GM18858 (cell line): ENCODE measurements at regions not wholly inside any gene's neighbourhood (a gene's known extent, or its start where the extent isn't known, plus 50 kb on each side); places are given as distances from the start of the nearest gene placed in this dataset.

ENCODE experiments used
- ATAC-seq: cut with Tn5 transposase; IDR thresholded peaks from one replicate; pipeline ENCODE4 v1.9.1; 2021; ENCODE audit not compliant: unreplicated experiment

DNA sequence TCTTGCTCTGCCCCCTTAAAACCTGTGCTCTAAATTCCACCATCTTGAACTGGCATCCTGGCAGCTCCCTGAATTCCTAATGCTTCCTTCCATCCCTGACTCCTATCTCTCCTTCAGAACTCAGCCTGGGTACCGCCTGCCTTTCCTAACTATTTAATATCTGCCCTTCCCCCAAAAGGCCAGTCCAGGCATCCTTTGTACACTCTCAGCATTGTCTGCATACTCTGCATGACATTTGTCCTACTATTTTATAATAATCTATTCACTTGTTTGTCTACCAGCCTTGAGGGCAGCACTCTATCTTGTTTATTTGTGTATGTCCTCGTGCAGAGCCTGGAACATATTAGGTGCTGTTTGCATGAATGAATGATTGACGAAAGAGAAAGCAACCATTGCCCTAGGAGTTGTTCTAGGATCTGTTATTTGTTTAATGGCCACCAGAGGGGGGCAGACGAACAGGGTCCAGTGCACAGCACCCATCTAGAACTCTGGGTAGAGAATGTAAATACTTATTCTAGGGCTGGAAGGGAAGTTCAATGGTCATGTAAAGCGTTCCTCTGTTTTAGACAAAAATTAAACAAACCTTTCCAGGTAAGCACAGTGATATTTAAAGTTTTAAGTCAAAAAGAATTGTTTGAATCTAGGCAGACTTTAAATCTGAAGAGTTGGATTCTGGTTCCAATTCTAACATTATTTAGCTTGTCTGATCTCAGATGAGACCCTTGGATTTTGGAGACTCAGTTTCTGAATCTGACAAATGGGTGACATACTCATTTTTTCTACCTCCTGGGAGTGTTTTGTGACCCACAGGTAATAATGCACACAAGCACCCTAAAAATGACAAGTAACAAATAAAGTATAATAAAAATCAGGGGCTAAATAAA, 125.8 kb upstream of the GALNT15 start:
- peak; percentile 94 for ATAC-seq

GRCh38 chr3:16050641-16051467, 123.6 kb upstream of the GALNT15 start:
- no peak for ATAC-seq

DNA sequence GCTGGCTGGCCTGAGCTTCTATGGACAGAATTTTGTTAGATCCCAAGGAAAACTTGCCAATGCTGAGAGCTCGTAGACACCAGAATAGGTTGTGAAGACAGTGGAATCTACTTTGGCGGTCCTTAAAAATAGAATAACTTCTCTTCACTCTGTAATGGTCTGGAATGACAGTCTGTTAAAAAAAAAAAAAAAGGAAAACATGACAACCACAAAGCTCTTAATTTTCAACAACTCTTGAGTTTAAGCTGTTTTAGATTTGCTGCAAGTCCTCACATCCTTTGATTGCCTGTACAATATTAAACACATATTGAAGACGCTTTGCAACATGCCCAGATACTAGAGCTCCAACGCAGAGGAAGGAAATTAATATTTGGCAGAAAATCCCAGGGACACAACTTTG, 122.8 kb upstream of the GALNT15 start:
- ATAC-seq = no peak

GRCh38 chr3:16052964-16053363, 121.5 kb upstream of the GALNT15 start:
- ATAC-seq = no peak

DNA sequence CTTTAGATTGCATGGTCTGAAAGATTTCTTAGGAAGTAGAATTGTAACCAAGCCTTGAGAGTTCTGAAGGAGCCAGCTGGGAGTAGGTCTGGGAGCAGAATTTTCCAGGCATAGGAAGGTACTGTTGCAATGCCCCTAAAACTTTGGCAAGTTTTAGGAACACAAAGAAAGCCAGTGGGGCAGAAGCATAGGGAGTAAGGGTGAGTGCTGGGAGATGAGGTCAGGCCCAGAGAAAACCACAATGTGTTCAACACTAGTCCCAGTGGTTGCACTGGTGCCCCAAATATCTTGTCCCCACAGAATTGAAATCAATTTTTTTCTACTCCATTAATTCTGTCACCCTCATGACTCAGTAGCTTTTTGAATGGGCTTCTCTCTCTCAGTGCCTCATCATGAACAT, 120.7 kb upstream of the GALNT15 start:
- no peak for ATAC-seq

- no peak for ATAC-seq
Observed at GRCh38 chr3:16055606-16056211, 118.8 kb upstream of the GALNT15 start.

- no peak for ATAC-seq
Observed at GRCh38 chr3:16056217-16056616, 118.3 kb upstream of the GALNT15 start.

DNA sequence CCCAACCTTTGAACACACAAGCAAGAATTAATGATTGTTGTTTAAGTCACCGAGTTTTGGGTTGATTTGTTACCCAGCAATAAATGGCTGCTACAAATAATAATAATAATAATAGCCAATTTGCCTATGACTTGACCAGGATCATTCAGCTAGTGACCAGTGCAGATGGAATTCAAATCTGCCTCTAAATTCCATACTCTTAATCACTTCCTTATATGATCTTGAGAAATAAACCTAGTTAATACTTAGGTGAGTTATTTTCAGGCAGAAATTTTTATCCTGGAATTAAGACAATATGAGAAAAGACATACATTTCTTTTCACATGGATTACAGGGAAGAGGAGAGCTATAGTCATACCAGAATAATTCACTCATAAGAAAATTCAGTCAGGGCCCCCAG, 116.0 kb upstream of the GALNT15 start:
- ATAC-seq = no peak

DNA sequence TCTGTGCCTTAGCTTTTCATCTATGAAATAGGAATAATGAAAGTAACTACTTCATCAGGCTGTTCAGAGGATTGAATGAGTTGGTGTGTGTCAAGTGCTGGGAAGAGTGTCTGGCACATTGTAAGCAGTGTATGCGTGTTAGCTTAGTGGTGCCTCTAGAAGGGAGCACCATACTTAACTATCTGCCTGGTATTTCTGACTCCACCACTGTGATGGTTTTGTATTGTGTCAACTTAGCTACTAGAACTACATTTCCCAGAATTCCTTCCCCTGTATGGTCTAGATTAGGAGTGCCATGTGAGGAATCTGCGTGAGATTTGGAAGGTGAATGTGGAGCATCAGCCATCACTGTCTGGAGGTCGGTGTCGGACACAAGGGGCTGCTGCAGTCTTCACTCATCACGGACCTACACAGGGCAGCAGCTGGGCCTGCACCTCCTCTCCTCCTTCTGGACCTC, 115.4 kb upstream of the GALNT15 start:
- ATAC-seq = no peak

DNA sequence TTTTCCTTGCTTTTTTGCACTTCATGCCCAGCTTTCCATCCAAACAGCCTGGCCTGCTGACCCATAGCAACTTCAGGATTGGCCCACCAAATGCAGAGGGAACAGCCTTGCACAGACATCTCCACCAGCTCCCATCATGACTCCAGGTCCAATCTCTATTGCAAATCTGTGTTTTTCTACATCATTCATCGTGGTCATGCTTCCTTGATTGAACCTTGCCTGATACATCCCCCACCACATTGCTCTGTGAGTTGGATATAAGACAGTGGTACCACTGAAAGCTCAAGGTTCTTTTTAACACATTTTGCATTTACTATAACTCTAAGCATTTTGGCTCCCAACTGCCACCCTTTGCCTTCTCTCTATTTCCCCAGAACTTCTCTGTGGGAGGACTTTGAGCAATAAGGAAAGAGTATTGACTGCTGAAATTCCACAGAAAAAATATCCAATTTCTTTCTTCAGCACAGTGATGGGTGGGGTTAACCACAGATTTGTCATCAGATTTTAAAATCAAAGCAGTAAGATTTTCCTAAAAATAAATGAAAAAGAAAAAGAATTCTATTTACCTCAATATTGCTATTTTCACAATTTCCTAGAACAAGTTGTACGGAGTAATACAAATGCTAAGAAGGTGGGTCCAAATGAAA, 114.6 kb upstream of the GALNT15 start:
- ATAC-seq = no peak

- ATAC-seq = no peak
Observed at GRCh38 chr3:16060358-16060852, 114.1 kb upstream of the GALNT15 start.

GRCh38 chr3:16060945-16061344, 113.5 kb upstream of the GALNT15 start:
- no peak for ATAC-seq

GRCh38 chr3:16061491-16061890, 113.0 kb upstream of the GALNT15 start:
- ATAC-seq = no peak

- no peak for ATAC-seq
Observed at GRCh38 chr3:16063603-16064002, 110.9 kb upstream of the GALNT15 start.

DNA sequence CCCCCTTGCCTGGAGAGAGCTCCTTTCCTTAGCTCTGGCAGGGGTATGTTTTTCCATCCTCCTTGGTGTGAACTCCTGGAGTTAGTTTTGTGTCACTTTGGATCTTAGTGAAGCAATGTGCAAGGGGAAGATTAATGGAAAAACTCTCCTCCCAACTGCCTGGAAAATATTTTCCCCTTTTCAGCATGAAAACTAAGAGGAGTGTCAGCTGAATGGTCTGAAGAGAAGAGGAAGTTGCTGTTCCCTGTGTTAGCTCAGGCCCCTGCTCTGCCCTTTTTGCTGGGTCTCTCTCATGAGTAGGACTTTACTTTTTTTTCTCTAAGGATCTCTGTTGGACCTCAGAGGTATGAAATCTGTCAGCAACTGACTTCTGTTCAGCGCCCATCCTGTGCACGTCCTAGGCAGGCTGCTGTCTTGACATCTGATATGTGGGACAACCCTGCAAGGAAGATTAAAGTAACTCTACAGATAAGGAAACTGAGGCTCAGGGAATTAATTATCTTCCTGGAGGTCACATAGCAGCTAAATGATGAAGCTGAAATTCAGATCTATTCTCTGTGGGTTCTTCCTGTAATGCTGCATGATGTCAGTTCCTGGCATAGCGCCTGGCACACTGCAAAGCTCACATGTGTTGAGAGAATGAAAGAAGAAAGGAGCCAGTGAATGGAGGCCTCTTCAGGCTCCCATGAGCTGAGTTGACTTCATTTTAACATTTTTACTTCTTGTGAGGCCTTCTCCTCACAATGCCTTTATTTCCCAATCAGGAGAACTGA, 109.7 kb upstream of the GALNT15 start:
- ATAC-seq = no peak

DNA sequence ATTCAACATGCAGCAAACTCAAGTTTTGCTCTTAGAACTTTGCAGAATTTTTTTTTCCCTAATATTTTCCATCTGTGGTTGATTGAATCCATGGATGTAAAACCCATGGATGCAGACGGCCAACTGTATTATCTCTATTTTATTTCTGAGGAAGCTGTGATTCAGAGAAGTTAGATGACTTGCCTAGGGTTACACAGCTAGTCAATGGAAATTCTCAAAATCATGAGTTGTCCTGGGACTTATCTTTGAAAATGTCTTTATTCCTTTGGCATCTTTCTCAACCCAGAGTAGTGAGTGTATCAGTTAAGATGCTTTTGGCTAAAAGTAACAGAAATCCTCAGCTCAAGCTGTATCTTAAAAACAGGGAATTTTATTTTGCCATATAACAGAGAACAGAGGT, 107.9 kb upstream of the GALNT15 start:
- no peak for ATAC-seq

GRCh38 chr3:16066975-16067374, 107.5 kb upstream of the GALNT15 start:
- ATAC-seq = no peak

- ATAC-seq = no peak
Observed at GRCh38 chr3:16067837-16068471, 106.5 kb upstream of the GALNT15 start.

DNA sequence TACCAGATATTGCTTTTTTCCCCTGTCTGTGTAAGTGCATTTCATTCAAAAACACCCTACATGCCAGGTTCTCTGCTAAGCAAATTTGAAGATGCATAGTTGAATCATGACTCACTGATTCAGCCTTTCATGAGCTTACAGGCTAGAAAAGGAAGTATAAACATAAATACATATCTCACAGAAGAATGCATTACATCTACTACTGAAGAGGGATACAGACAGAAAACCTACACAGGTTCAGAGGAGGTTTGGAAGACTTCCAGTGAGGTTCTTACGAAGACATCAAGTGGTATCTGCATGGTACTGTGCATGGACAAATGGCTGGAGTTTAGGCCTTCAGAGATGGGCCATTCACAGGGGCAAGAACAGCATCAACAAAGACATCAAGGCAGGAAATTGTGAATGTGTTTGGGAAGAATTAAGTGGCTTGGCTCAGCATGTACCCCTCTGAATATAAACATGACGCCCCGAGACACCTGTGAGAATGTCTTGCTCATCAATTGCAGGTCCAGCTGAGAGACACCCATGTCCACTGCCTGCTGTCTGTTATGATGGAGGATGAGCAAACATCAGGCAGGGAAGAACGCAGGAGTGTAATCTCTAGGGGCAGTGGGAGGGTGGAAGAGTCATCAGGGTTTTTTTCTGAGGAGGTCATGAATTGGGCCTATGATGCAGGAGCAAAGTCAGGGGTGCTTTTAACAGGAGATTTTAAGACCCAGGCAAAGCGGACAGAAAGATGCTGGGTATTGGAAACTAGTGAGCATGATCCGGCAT, 105.1 kb upstream of the GALNT15 start:
- ATAC-seq = no peak
